IgD-negative memory B cell (primary cell): ENCODE measurements at regions not wholly inside any gene's neighbourhood (a gene's known extent, or its start where the extent isn't known, plus 50 kb on each side); places are given as distances from the start of the nearest gene placed in this dataset.
A peak's percentile ranks its signal among the peaks of the same experiment; 100 is the strongest.

ENCODE experiments used
- H3K27ac Mint-ChIP-seq, 3 donors: one replicate each; pipeline ENCODE4 v1.8.0; 2020 to 2022; ENCODE audit warnings: mild to moderate bottlenecking in 3 of 3, mixed read lengths in 3 of 3, moderate library complexity in 1 of 3
- H3K27me3 Mint-ChIP-seq: one replicate; pipeline ENCODE4 v1.8.0; 2021; ENCODE audit warnings: mixed read lengths
- H3K36me3 Mint-ChIP-seq: one replicate; pipeline ENCODE4 v1.8.0; 2020; ENCODE audit warnings: mild to moderate bottlenecking, mixed read lengths
- H3K4me1 Mint-ChIP-seq, 3 donors: one replicate each; pipeline ENCODE4 v1.8.0; 2020 to 2022; ENCODE audit warnings: mixed read lengths in 3 of 3, mild to moderate bottlenecking in 1 of 3
- H3K4me3 Mint-ChIP-seq, 4 donors: one replicate each; pipeline ENCODE4 v1.8.0; 2020 to 2022; ENCODE audit warnings: mild to moderate bottlenecking in 4 of 4, mixed read lengths in 4 of 4, moderate library complexity in 3 of 4
- H3K9me3 Mint-ChIP-seq, 3 donors: one replicate each; pipeline ENCODE4 v1.8.0; 2020 to 2021; ENCODE audit warnings: mixed read lengths in 3 of 3, mild to moderate bottlenecking in 1 of 3

GRCh38 chr6:138716971-138717665, 56.5 kb upstream of the CCDC28A start:
- H3K4me1 Mint-ChIP-seq, result peaks cover 8 to 13% (median 9%) of the 10 kb centered on the region in 3 donors
- H3K27me3 Mint-ChIP-seq, result peaks cover 1% of the 10 kb centered on the region
- H3K36me3 Mint-ChIP-seq, result no peaks in the 10 kb centered on the region
- H3K27ac Mint-ChIP-seq, result no peak overlapping the region
- peaks cover 3 to 10% (median 3%) of the 10 kb centered on the region in 3 donors for H3K9me3 Mint-ChIP-seq
- H3K4me3 Mint-ChIP-seq, result no peak overlapping the region

DNA sequence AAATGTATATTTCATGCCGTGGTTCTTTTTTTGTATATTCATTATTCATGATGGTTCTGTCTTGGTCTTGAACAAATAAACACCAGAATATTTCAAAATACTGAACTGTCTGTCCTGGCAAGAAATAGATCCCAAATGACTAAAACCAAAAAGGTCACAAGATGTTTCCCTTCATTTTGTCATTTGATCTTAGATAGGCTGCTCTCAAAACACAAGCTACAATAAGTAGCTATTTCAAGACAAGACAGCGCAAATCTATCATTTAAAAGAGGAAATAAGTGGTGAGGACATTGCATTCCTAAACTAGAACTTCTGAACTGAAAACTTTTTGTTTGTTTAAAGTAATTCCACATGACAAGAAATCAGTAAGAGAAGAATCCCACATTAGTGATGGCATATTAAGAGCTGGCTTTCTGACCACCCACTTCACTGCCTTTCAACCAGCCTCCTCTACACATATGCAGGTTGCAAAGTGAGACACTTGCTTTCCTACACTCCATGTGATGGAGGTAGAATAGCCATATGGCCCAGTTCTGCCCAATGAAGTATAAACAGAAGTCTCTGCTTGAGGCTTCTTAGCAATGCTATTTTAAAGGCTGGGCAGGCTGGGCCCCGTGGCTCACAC, 54.4 kb upstream of the CCDC28A start:
- Mint-ChIP-seq H3K36me3 (no peaks in the 10 kb centered on the region), H3K27ac (peak overlapping the region in 2 of 3 donors; percentile 16 to 37), H3K4me3 (no peak overlapping the region), H3K9me3 (peaks cover 0 to 5% (median 0%) of the 10 kb centered on the region in 3 donors), H3K27me3 (no peaks in the 10 kb centered on the region), H3K4me1 (peaks cover 8 to 13% (median 9%) of the 10 kb centered on the region in 3 donors)

DNA sequence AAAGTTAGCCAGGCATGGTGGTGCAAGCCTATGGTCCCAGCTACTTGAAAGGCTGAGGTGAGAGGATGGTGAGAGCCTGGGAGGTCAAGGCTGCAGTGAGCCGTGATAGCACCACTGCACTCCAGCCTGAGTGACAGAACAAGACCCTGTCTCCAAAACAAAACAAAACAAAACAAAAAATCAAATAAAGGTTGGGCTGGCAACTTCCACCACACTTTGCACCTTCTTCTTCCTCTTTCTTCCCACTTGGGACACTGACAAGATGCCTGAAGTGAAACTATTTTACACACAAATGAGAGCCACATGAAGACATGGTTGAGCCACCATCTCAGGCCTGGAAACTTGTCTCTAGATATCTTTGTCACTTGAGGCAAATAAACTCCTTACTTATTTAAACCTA, 53.8 kb upstream of the CCDC28A start:
- peak overlapping the region in 2 of 3 donors; percentile 16 to 37 for H3K27ac Mint-ChIP-seq
- H3K4me3 Mint-ChIP-seq, result no peak overlapping the region
- peaks cover 0 to 3% (median 0%) of the 10 kb centered on the region in 3 donors for H3K9me3 Mint-ChIP-seq
- no peaks in the 10 kb centered on the region for H3K36me3 Mint-ChIP-seq
- peaks cover 8 to 13% (median 9%) of the 10 kb centered on the region in 3 donors for H3K4me1 Mint-ChIP-seq
- no peaks in the 10 kb centered on the region for H3K27me3 Mint-ChIP-seq

- Mint-ChIP-seq H3K4me1 (peaks cover 8 to 13% (median 9%) of the 10 kb centered on the region in 3 donors), H3K9me3 (peaks cover 0 to 2% (median 0%) of the 10 kb centered on the region in 3 donors), H3K36me3 (no peaks in the 10 kb centered on the region), H3K27ac (no peak overlapping the region), H3K4me3 (no peak overlapping the region), H3K27me3 (no peaks in the 10 kb centered on the region)
Measured at GRCh38 chr6:138722425-138723371, 50.9 kb upstream of the CCDC28A start.
